LNCaP clone FGC (cell line): ENCODE measurements at regions not wholly inside any gene's neighbourhood (a gene's known extent, or its start where the extent isn't known, plus 50 kb on each side); places are given as distances from the start of the nearest gene placed in this dataset.
"Not testable (repeated sequence)": the region's sequence is repeated elsewhere in the genome, so short reads cannot be mapped to it uniquely, and the experiment has no call there.

ENCODE experiments used
- DNase-seq: peaks from one replicate; pipeline ENCODE4 v3.0.0-alpha.2; 2011; ENCODE audit warnings: low read depth
- H3K4me3 ChIP-seq: 2 replicates; pipeline ENCODE4 v1.5.1; 2011; ENCODE audit warnings: mild to moderate bottlenecking, low read depth, low read length, control low read depth
- CTCF ChIP-seq: IDR thresholded peaks from 2 replicates; pipeline ENCODE4 v1.5.1; 2012; ENCODE audit warnings: mild to moderate bottlenecking; ENCODE audit not compliant: control insufficient read depth, insufficient read depth; ENCODE audit errors: extremely low read depth

GRCh38 chr1:58950897-58951296 lies 167.1 kb upstream of the JUN start:
- TF ChIP-seq CTCF, result no peak
- no peak overlapping the region for H3K4me3 ChIP-seq
- no peak for DNase-seq

- DNase-seq, H3K4me3 ChIP-seq: not testable (repeated sequence)
Measured at GRCh38 chr1:58953951-58954350, 170.1 kb upstream of the JUN start.

GRCh38 chr1:58963287-58963686 lies 179.4 kb upstream of the JUN start:
- DNase-seq, H3K4me3 ChIP-seq: not testable (repeated sequence)

- TF ChIP-seq CTCF, result no peak
- H3K4me3 ChIP-seq, result no peak overlapping the region
- no peak for DNase-seq
Measured at GRCh38 chr1:58964428-58964827, 180.6 kb upstream of the JUN start.

GRCh38 chr1:58964880-58965279 lies 181.0 kb upstream of the JUN start:
- DNase-seq, result no peak
- no peak for TF ChIP-seq CTCF
- H3K4me3 ChIP-seq, result no peak overlapping the region

GRCh38 chr1:58966103-58966916 lies 182.5 kb upstream of the JUN start:
- H3K4me3 ChIP-seq, result no peak overlapping the region
- no peak for TF ChIP-seq CTCF
- no peak for DNase-seq

GRCh38 chr1:58966917-58967740 lies 183.3 kb upstream of the JUN start:
- TF ChIP-seq CTCF, result no peak
- H3K4me3 ChIP-seq, result no peak overlapping the region
- no peak for DNase-seq
